DOHH2 (cell line): ENCODE measurements at regions not wholly inside any gene's neighbourhood (a gene's known extent, or its start where the extent isn't known, plus 50 kb on each side); places are given as distances from the start of the nearest gene placed in this dataset.

Experiments
- CTCF ChIP-seq: fragments of 200-600 bp; sonication (generic); IDR thresholded peaks from one replicate; pipeline ENCODE4 v1.5.1; 2014; ENCODE audit warnings: antibody characterized with exemption, mild to moderate bottlenecking, low read depth, low read length; ENCODE audit not compliant: poor library complexity, severe bottlenecking
- EZH2phosphoT487 ChIP-seq: fragments of 200-600 bp; sonication (generic); IDR thresholded peaks from 2 replicates; pipeline ENCODE4 v1.6.1; 2017; ENCODE audit warnings: borderline replicate concordance, mild to moderate bottlenecking, antibody characterized with exemption, low read length, moderate library complexity, mixed read lengths

GRCh38 chr16:54479546-54479945 lies 193.0 kb upstream of the IRX3 start:
- TF ChIP-seq CTCF, result no peak
- TF ChIP-seq EZH2phosphoT487, result no peak
